Activated effector memory CD4-positive, alpha-beta T cell treated with anti-CD3 and anti-CD28 coated beads, Interleukin-2, amount 50 U/mL, for 16 hours (primary cell): ENCODE measurements at regions not wholly inside any gene's neighbourhood (a gene's known extent, or its start where the extent isn't known, plus 50 kb on each side); places are given as distances from the start of the nearest gene placed in this dataset.
"Not testable (repeated sequence)": the region's sequence is repeated elsewhere in the genome, so short reads cannot be mapped to it uniquely, and the experiment has no call there.

Experiments
- DNase-seq: peaks from one replicate; pipeline ENCODE4 v3.0.0-alpha.2; 2020

GRCh38 chr1:120552190-120552589, 137.4 kb downstream of the NBPF8 start:
- not testable (repeated sequence) for DNase-seq

GRCh38 chr1:120557605-120558302, 142.9 kb downstream of the NBPF8 start:
- DNase-seq = peak; percentile 63

GRCh38 chr1:120558303-120559060, 143.6 kb downstream of the NBPF8 start:
- peak; percentile 82 for DNase-seq

GRCh38 chr1:120561767-120562166, 146.9 kb downstream of the NBPF8 start:
- not testable (repeated sequence) for DNase-seq

GRCh38 chr1:120565396-120565795, 150.6 kb downstream of the NBPF8 start:
- not testable (repeated sequence) for DNase-seq

GRCh38 chr1:120567620-120568019, 152.8 kb downstream of the NBPF8 start:
- DNase-seq = not testable (repeated sequence)

GRCh38 chr1:120575201-120575600, 148.5 kb upstream of the NBPF26 start:
- DNase-seq = not testable (repeated sequence)

- not testable (repeated sequence) for DNase-seq
Observed at GRCh38 chr1:120582135-120582534, 141.6 kb upstream of the NBPF26 start.

GRCh38 chr1:120586053-120586452, 137.7 kb upstream of the NBPF26 start:
- DNase-seq = not testable (repeated sequence)

- not testable (repeated sequence) for DNase-seq
Observed at GRCh38 chr1:120588811-120589210, 134.9 kb upstream of the NBPF26 start.

- DNase-seq = not testable (repeated sequence)
Observed at GRCh38 chr1:120591774-120592173, 132.0 kb upstream of the NBPF26 start.

- not testable (repeated sequence) for DNase-seq
Observed at GRCh38 chr1:120592943-120593342, 130.8 kb upstream of the NBPF26 start.

GRCh38 chr1:120593648-120594047, 130.1 kb upstream of the NBPF26 start:
- not testable (repeated sequence) for DNase-seq

- DNase-seq = not testable (repeated sequence)
Observed at GRCh38 chr1:120598331-120598951, 125.3 kb upstream of the NBPF26 start.

- not testable (repeated sequence) for DNase-seq
Observed at GRCh38 chr1:120599511-120599910, 124.2 kb upstream of the NBPF26 start.

GRCh38 chr1:120600442-120601041, 123.2 kb upstream of the NBPF26 start:
- not testable (repeated sequence) for DNase-seq

- DNase-seq = not testable (repeated sequence)
Observed at GRCh38 chr1:120607882-120608281, 115.9 kb upstream of the NBPF26 start.

GRCh38 chr1:120608314-120609014, 115.3 kb upstream of the NBPF26 start:
- DNase-seq = not testable (repeated sequence)

GRCh38 chr1:120609015-120609573, 114.7 kb upstream of the NBPF26 start:
- DNase-seq = not testable (repeated sequence)

- not testable (repeated sequence) for DNase-seq
Observed at GRCh38 chr1:120609834-120610233, 113.9 kb upstream of the NBPF26 start.

GRCh38 chr1:120614931-120615639, 108.7 kb upstream of the NBPF26 start:
- not testable (repeated sequence) for DNase-seq
